ENCODE measurements at regions not wholly inside any gene's neighbourhood (a gene's known extent, or its start where the extent isn't known, plus 50 kb on each side); places are given as distances from the start of the nearest gene placed in this dataset.

DNA sequence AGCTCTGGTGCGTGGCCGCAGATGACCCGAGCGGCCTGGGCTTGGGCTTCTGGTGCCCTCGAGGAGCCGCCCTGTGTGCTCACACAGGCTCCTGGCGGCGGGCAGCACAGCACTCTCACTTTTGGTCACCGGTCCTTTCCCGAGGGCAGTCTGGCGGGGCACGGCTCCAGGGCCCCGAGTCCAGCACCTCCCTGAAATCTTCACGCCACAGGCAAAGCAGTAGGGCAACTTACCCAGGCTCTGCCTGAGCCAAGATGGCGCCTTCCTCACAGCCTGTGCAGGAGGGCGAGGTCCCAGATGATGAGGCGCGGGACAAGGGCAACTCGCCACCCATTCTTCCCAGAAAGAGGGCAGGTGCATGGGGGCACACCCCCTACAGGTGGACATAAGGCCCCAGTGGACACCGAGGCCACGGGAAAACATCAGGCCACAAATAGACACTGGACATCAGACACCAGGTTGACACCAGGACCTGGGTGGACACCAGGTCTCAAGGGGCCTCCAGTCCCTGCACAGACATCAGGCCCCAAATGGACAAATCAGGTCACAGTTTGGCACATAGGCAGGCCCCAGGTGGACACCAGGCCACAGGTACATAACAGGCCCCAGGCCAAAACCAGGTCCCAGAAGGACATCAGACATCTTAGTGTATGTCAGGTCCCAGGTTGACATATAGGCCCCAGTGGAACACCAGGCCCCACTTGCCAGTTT lies 57.6 kb upstream of the SEPTIN5 start:
- DNase-seq (ENCODE audit: low read depth, low spot score) (no peak), ATAC-seq (no peak)
- intact Hi-C loops (cut with micrococcal nuclease; ENCODE audit: unreplicated experiment) (no loop called here), in situ Hi-C loops (cut with HindIII; ENCODE audit: low pct_unique_long_range_greater_than_20kb, low sequenced_read_pairs) (no loop called here)
- Histone ChIP-seq H3K36me3 (ENCODE audit: control insufficient read depth, insufficient read depth, low read length) (no peaks in the 10 kb centered on the region), H3K27me3 (ENCODE audit: control insufficient read depth, insufficient read depth, low read length) (no peaks in the 10 kb centered on the region), H3K27ac (ENCODE audit: low read length) (no peak overlapping the region), H3K4me1 (ENCODE audit: control insufficient read depth, insufficient read depth, low read length) (no peaks in the 10 kb centered on the region), H3K9me3 (ENCODE audit: control insufficient read depth, insufficient read depth, low read depth, low read length) (no peaks in the 10 kb centered on the region), H3K4me3 (ENCODE audit: low read depth in 2 of 2, low read length in 2 of 2) (no peak overlapping the region)
- CTCF ChIA-PET = no interaction called here
- no TSS peak for BruUV-seq (replicated peaks)
- POLR2A ChIA-PET = no interaction called here
- TF ChIP-seq, protein P1, sequence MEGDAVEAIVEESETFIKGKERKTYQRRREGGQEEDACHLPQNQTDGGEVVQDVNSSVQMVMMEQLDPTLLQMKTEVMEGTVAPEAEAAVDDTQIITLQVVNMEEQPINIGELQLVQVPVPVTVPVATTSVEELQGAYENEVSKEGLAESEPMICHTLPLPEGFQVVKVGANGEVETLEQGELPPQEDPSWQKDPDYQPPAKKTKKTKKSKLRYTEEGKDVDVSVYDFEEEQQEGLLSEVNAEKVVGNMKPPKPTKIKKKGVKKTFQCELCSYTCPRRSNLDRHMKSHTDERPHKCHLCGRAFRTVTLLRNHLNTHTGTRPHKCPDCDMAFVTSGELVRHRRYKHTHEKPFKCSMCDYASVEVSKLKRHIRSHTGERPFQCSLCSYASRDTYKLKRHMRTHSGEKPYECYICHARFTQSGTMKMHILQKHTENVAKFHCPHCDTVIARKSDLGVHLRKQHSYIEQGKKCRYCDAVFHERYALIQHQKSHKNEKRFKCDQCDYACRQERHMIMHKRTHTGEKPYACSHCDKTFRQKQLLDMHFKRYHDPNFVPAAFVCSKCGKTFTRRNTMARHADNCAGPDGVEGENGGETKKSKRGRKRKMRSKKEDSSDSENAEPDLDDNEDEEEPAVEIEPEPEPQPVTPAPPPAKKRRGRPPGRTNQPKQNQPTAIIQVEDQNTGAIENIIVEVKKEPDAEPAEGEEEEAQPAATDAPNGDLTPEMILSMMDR (IDR thresholded peaks at IDR 0.05) = no peak

GRCh38 chr22:19657252-19658056 lies 56.8 kb upstream of the SEPTIN5 start:
- no peaks in the 10 kb centered on the region for H3K27me3 ChIP-seq (ENCODE audit: control insufficient read depth, insufficient read depth, low read length)
- H3K4me1 ChIP-seq (ENCODE audit: control insufficient read depth, insufficient read depth, low read length) = no peaks in the 10 kb centered on the region
- intact Hi-C loops (cut with micrococcal nuclease; ENCODE audit: unreplicated experiment) = no loop called here
- TF ChIP-seq POLR2AphosphoS5 (IDR thresholded peaks at IDR 0.05; ENCODE audit: low read depth, low read length) (no peak), TCF7L2 (IDR thresholded peaks at IDR 0.05; ENCODE audit: low read depth, low read length) (no peak), SIN3A (IDR thresholded peaks at IDR 0.05; ENCODE audit: borderline replicate concordance, insufficient read depth, low read depth, low read length) (no peak)
- TF ChIP-seq, protein P1 (IDR thresholded peaks at IDR 0.05) = no peak
- TF ChIP-seq, protein P2, sequence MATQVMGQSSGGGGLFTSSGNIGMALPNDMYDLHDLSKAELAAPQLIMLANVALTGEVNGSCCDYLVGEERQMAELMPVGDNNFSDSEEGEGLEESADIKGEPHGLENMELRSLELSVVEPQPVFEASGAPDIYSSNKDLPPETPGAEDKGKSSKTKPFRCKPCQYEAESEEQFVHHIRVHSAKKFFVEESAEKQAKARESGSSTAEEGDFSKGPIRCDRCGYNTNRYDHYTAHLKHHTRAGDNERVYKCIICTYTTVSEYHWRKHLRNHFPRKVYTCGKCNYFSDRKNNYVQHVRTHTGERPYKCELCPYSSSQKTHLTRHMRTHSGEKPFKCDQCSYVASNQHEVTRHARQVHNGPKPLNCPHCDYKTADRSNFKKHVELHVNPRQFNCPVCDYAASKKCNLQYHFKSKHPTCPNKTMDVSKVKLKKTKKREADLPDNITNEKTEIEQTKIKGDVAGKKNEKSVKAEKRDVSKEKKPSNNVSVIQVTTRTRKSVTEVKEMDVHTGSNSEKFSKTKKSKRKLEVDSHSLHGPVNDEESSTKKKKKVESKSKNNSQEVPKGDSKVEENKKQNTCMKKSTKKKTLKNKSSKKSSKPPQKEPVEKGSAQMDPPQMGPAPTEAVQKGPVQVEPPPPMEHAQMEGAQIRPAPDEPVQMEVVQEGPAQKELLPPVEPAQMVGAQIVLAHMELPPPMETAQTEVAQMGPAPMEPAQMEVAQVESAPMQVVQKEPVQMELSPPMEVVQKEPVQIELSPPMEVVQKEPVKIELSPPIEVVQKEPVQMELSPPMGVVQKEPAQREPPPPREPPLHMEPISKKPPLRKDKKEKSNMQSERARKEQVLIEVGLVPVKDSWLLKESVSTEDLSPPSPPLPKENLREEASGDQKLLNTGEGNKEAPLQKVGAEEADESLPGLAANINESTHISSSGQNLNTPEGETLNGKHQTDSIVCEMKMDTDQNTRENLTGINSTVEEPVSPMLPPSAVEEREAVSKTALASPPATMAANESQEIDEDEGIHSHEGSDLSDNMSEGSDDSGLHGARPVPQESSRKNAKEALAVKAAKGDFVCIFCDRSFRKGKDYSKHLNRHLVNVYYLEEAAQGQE (IDR thresholded peaks at IDR 0.05; ENCODE audit: insufficient read depth in 1 of 2, low read depth in 2 of 2, low read length in 1 of 2) = no peak
- in situ Hi-C loops (cut with HindIII; ENCODE audit: low pct_unique_long_range_greater_than_20kb, low sequenced_read_pairs) = no loop called here
- ATAC-seq (no peak), DNase-seq (ENCODE audit: low read depth, low spot score) (no peak)
- H3K27ac ChIP-seq (ENCODE audit: low read length) = no peak overlapping the region
- H3K9me3 ChIP-seq (ENCODE audit: control insufficient read depth, insufficient read depth, low read depth, low read length) = no peaks in the 10 kb centered on the region
- BruUV-seq (replicated peaks) = no TSS peak
- ChIA-PET POLR2A (no interaction called here), CTCF (no interaction called here)
- no peak overlapping the region for H3K4me3 ChIP-seq (ENCODE audit: low read depth in 2 of 2, low read length in 2 of 2)
- no peaks in the 10 kb centered on the region for H3K36me3 ChIP-seq (ENCODE audit: control insufficient read depth, insufficient read depth, low read length)

All from Panc1 (cell line).